MCF 10A (cell line): ENCODE measurements at regions not wholly inside any gene's neighbourhood (a gene's known extent, or its start where the extent isn't known, plus 50 kb on each side); places are given as distances from the start of the nearest gene placed in this dataset.

ENCODE experiments used
- BruUV-seq: library from RNA; stranded (reverse); fragments of 400-500 nt; replicated peaks from 2 replicates; lab custom pipeline; 2021; lab: Mats Ljungman, UMichigan
- CTCF ChIA-PET: fragments of 300-600 bp; sonication (Branson Sonifier 250); formaldehyde crosslinking; extraction: SDS; loops from one replicate; lab custom pipeline; 2021; ENCODE audit warnings: antibody characterized with exemption, inconsistent platforms; lab: Yijun Ruan, JAX
- POLR2A ChIA-PET: fragments of 300-600, 350-650 bp; sonication (Branson Sonifier 250); formaldehyde crosslinking; extraction: SDS; loops from one replicate; lab custom pipeline; 2020; ENCODE audit warnings: antibody characterized with exemption, inconsistent platforms; lab: Yijun Ruan, JAX
- DNase-seq: peaks from one replicate; pipeline ENCODE4 v3.0.0-alpha.2; 2018; ENCODE audit not compliant: unreplicated experiment
- H3K27ac Mint-ChIP-seq: one replicate; pipeline ENCODE4 v1.8.0; 2022; ENCODE audit warnings: mild to moderate bottlenecking, low read depth, mixed read lengths; ENCODE audit not compliant: unreplicated experiment
- H3K27me3 Mint-ChIP-seq: one replicate; pipeline ENCODE4 v1.8.0; 2022; ENCODE audit warnings: mixed read lengths; ENCODE audit not compliant: insufficient read depth, unreplicated experiment
- H3K36me3 Mint-ChIP-seq: one replicate; pipeline ENCODE4 v1.8.0; 2022; ENCODE audit warnings: mild to moderate bottlenecking, moderate library complexity, mixed read lengths; ENCODE audit not compliant: insufficient read depth, unreplicated experiment
- H3K4me1 Mint-ChIP-seq: one replicate; pipeline ENCODE4 v1.8.0; 2022; ENCODE audit warnings: mixed read lengths; ENCODE audit not compliant: insufficient read depth, unreplicated experiment
- H3K4me3 Mint-ChIP-seq: one replicate; pipeline ENCODE4 v1.8.0; 2022; ENCODE audit warnings: mild to moderate bottlenecking, moderate library complexity, mixed read lengths; ENCODE audit not compliant: unreplicated experiment
- H3K9me3 Mint-ChIP-seq: one replicate; pipeline ENCODE4 v1.8.0; 2022; ENCODE audit warnings: mixed read lengths; ENCODE audit not compliant: unreplicated experiment
- intact Hi-C: fragments of 100-400 bp; cut with micrococcal nuclease; formaldehyde crosslinking; loops from 2 replicates; pipeline ENCODE4 v1.14.1; 2022
- TF ChIP-seq, protein P1 (sequence below): fragments of 200-600 bp; IDR thresholded peaks from one replicate; pipeline ENCODE4 v1.8.0; 2022; ENCODE audit warnings: antibody characterized with exemption, mild to moderate bottlenecking; ENCODE audit not compliant: unreplicated experiment

DNA sequence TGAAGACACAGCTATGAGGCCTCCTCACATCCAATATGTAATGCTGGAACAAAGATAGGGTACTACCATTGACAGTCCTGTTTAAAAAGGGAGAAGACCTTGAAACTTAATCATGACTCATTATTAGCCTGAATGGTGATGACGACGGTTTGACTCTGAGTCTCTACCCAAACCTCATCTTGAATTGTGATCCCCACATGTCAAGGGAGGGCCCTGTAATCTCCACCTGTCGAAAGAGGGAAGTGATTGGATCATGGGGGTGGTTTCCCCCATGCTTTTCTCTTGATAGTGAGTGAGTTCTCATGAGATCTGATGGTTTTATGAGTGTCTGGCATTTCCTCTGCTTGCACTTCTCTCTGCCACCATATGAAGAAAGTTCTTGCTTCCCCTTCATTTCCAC is 395.3 kb upstream of the CPEB2 start:
- Mint-ChIP-seq H3K4me3 (no peak overlapping the region), H3K36me3 (no peaks in the 10 kb centered on the region), H3K27me3 (no peaks in the 10 kb centered on the region), H3K9me3 (no peaks in the 10 kb centered on the region), H3K4me1 (peaks cover 14% of the 10 kb centered on the region), H3K27ac (peak overlapping the region; percentile 71)
- intact Hi-C loops, result loop anchor here (10.0 kb wide), 1 partner anchor 398 kb away; the partner anchor contains the start of gene CPEB2
- ChIA-PET CTCF (interaction anchor here (0.5 to 1.1 kb wide), 3 partner anchors 41 to 531 kb away, joined by 3 to 6 read pairs (median 4); no protein-coding TSS in a partner anchor), POLR2A (interaction anchor here (1.0 to 1.2 kb wide), 2 partner anchors 249 to 394 kb away, joined by 3 read pairs; no protein-coding TSS in a partner anchor)
- no peak for DNase-seq
- no TSS peak for BruUV-seq
- TF ChIP-seq, protein P1, sequence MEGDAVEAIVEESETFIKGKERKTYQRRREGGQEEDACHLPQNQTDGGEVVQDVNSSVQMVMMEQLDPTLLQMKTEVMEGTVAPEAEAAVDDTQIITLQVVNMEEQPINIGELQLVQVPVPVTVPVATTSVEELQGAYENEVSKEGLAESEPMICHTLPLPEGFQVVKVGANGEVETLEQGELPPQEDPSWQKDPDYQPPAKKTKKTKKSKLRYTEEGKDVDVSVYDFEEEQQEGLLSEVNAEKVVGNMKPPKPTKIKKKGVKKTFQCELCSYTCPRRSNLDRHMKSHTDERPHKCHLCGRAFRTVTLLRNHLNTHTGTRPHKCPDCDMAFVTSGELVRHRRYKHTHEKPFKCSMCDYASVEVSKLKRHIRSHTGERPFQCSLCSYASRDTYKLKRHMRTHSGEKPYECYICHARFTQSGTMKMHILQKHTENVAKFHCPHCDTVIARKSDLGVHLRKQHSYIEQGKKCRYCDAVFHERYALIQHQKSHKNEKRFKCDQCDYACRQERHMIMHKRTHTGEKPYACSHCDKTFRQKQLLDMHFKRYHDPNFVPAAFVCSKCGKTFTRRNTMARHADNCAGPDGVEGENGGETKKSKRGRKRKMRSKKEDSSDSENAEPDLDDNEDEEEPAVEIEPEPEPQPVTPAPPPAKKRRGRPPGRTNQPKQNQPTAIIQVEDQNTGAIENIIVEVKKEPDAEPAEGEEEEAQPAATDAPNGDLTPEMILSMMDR, result no peak

DNA sequence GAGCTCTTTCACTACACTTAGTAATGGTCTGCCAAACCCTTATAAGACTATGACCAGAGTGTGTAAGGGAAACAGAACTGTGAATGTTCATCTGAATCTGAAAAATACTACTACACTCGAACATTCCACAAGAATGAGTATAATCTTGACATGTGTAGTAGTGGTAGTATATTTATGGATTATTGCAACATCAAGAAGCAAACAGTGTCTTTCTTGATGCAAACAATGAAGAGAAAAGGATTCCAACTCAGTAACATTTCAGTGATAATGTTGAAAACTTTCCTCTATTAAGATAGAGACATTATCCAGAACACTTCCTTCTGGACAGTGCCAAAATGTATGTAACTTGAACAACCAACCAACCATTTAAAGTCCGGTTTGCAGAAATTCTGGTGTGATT is 394.7 kb upstream of the CPEB2 start:
- TF ChIP-seq, protein P1, result no peak
- Mint-ChIP-seq H3K4me3 (no peak overlapping the region), H3K4me1 (peaks cover 14% of the 10 kb centered on the region), H3K9me3 (no peaks in the 10 kb centered on the region), H3K27ac (peak overlapping the region; percentile 71), H3K27me3 (no peaks in the 10 kb centered on the region), H3K36me3 (no peaks in the 10 kb centered on the region)
- peak; percentile 30 for DNase-seq
- CTCF ChIA-PET, result interaction anchor here (0.5 to 0.7 kb wide), 2 partner anchors 42 to 531 kb away, joined by 4 to 6 read pairs; no protein-coding TSS in a partner anchor
- no TSS peak for BruUV-seq
- intact Hi-C loops, result loop anchor here (10.0 kb wide), 1 partner anchor 397 kb away; the partner anchor contains the start of gene CPEB2
- POLR2A ChIA-PET, result interaction anchor here (1.0 to 1.2 kb wide), 2 partner anchors 248 to 394 kb away, joined by 3 read pairs; no protein-coding TSS in a partner anchor

DNA sequence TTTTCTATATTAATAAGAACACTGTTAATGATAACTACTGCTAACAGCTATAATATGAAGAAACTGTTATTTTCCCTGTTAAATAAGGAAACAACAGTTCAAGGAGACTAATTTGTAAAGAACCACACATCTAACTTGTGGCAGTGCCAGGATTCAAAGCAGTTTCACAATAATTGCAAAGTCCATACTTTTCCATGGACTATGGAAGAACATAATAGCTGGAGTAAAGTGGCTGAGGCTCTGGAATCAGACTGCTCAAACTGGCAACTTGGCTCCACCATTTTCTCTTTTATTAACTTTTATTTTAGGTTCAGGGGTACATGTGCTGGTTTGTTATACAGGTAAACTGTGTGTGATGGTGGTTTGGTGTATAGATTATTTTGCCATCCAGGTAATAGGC is 393.7 kb upstream of the CPEB2 start:
- POLR2A ChIA-PET, result no interaction called here
- no peaks in the 10 kb centered on the region for H3K36me3 Mint-ChIP-seq

DNA sequence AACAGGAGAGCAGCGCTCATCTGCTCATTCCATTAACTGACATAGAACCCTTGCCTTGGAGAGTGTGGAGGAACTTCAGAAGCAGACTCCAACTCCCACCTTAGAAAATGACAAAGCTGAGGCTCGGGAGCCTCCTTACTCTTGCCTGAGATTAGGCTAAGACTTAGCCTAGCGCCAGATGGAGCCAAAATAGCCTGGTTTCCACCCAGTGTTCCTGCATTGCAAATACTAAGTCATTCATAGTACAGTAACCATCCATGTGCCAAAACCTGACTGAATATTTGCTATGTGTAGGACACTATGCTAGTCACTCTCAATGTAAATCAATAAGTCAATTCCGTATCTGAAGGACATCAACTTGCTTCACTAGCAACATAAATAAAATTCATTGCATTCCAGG is 387.4 kb upstream of the CPEB2 start:
- intact Hi-C loops, result no loop called here
- Mint-ChIP-seq H3K36me3 (no peaks in the 10 kb centered on the region), H3K27ac (no peak overlapping the region), H3K4me1 (no peaks in the 10 kb centered on the region), H3K9me3 (no peaks in the 10 kb centered on the region), H3K27me3 (no peaks in the 10 kb centered on the region), H3K4me3 (no peak overlapping the region)
- ChIA-PET CTCF (no interaction called here), POLR2A (no interaction called here)
- TF ChIP-seq, protein P1, result no peak
- no peak for DNase-seq
- BruUV-seq, result no TSS peak

More for the DNA sequence above, 393.7 kb upstream of the CPEB2 start:
- intact Hi-C loops, result loop anchor here (10.0 kb wide), 1 partner anchor 396 kb away; the partner anchor contains the start of gene CPEB2
- no peak for DNase-seq
- CTCF ChIA-PET, result interaction anchor here (1.5 kb wide), 1 partner anchor 954 kb away, joined by 4 read pairs; no protein-coding TSS in a partner anchor
- Mint-ChIP-seq H3K4me3 (no peak overlapping the region), H3K4me1 (peaks cover 14% of the 10 kb centered on the region), H3K27ac (no peak overlapping the region), H3K27me3 (no peaks in the 10 kb centered on the region), H3K9me3 (no peaks in the 10 kb centered on the region)
- TF ChIP-seq, protein P1, result no peak
- no TSS peak for BruUV-seq
